ENCODE measurements at regions not wholly inside any gene's neighbourhood (a gene's known extent, or its start where the extent isn't known, plus 50 kb on each side); places are given as distances from the start of the nearest gene placed in this dataset.
A peak's percentile ranks its signal among the peaks of the same experiment; 100 is the strongest.

GRCh38 chr12:22974865-22975264 lies 349.9 kb downstream of the ETNK1 start:
- peak; percentile 89 for DNase-seq (ENCODE audit: low read depth)
- no peak overlapping the region for H3K4me3 ChIP-seq (ENCODE audit: low read depth, low read length)

GRCh38 chr12:22978962-22979361 lies 354.0 kb downstream of the ETNK1 start:
- peak; percentile 98 for DNase-seq (ENCODE audit: low read depth)
- H3K4me3 ChIP-seq (ENCODE audit: low read depth, low read length): no peak overlapping the region

GRCh38 chr12:22979854-22980469 lies 355.0 kb downstream of the ETNK1 start:
- H3K4me3 ChIP-seq (ENCODE audit: low read depth, low read length): no peak overlapping the region
- no peak for DNase-seq (ENCODE audit: low read depth)

- DNase-seq (ENCODE audit: low read depth): peak; percentile 22
- H3K4me3 ChIP-seq (ENCODE audit: low read depth, low read length): no peak overlapping the region
Measured at GRCh38 chr12:22981711-22982110, 356.7 kb downstream of the ETNK1 start.

GRCh38 chr12:22982635-22983034 lies 357.7 kb downstream of the ETNK1 start:
- H3K4me3 ChIP-seq (ENCODE audit: low read depth, low read length): no peak overlapping the region

GRCh38 chr12:22986997-22987396 lies 362.0 kb downstream of the ETNK1 start:
- DNase-seq (ENCODE audit: low read depth): no peak
- no peak overlapping the region for H3K4me3 ChIP-seq (ENCODE audit: low read depth, low read length)

More at GRCh38 chr12:22982635-22983034, 357.7 kb downstream of the ETNK1 start:
- no peak for DNase-seq (ENCODE audit: low read depth)

GRCh38 chr12:22990501-22990900 lies 365.5 kb downstream of the ETNK1 start:
- no peak overlapping the region for H3K4me3 ChIP-seq (ENCODE audit: low read depth, low read length)
- no peak for DNase-seq (ENCODE audit: low read depth)

- H3K4me3 ChIP-seq (ENCODE audit: low read depth, low read length): no peak overlapping the region
- DNase-seq (ENCODE audit: low read depth): no peak
Measured at GRCh38 chr12:22991250-22991844, 366.4 kb downstream of the ETNK1 start.

GRCh38 chr12:22993609-22994315 lies 368.8 kb downstream of the ETNK1 start:
- no peak for DNase-seq (ENCODE audit: low read depth)
- no peak overlapping the region for H3K4me3 ChIP-seq (ENCODE audit: low read depth, low read length)

GRCh38 chr12:22994316-22994675 lies 369.3 kb downstream of the ETNK1 start:
- no peak for DNase-seq (ENCODE audit: low read depth)

GRCh38 chr12:23001487-23001886 lies 376.5 kb downstream of the ETNK1 start:
- no peak overlapping the region for H3K4me3 ChIP-seq (ENCODE audit: low read depth, low read length)
- DNase-seq (ENCODE audit: low read depth): no peak

More at GRCh38 chr12:22994316-22994675, 369.3 kb downstream of the ETNK1 start:
- no peak overlapping the region for H3K4me3 ChIP-seq (ENCODE audit: low read depth, low read length)

- no peak for DNase-seq (ENCODE audit: low read depth)
- no peak overlapping the region for H3K4me3 ChIP-seq (ENCODE audit: low read depth, low read length)
Measured at GRCh38 chr12:23002381-23002780, 377.4 kb downstream of the ETNK1 start.

- no peak for DNase-seq (ENCODE audit: low read depth)
- H3K4me3 ChIP-seq (ENCODE audit: low read depth, low read length): no peak overlapping the region
Measured at GRCh38 chr12:23004473-23005020, 379.6 kb downstream of the ETNK1 start.

- no peak overlapping the region for H3K4me3 ChIP-seq (ENCODE audit: low read depth, low read length)
- no peak for DNase-seq (ENCODE audit: low read depth)
Measured at GRCh38 chr12:23005387-23005786, 380.4 kb downstream of the ETNK1 start.

- H3K4me3 ChIP-seq (ENCODE audit: low read depth, low read length): no peak overlapping the region
- DNase-seq (ENCODE audit: low read depth): no peak
Measured at GRCh38 chr12:23006413-23006812, 381.4 kb downstream of the ETNK1 start.

- no peak for DNase-seq (ENCODE audit: low read depth)
Measured at GRCh38 chr12:23008623-23009022, 383.7 kb downstream of the ETNK1 start.

GRCh38 chr12:23014749-23015148 lies 389.8 kb downstream of the ETNK1 start:
- H3K4me3 ChIP-seq (ENCODE audit: low read depth, low read length): no peak overlapping the region
- DNase-seq (ENCODE audit: low read depth): no peak

More at GRCh38 chr12:23008623-23009022, 383.7 kb downstream of the ETNK1 start:
- no peak overlapping the region for H3K4me3 ChIP-seq (ENCODE audit: low read depth, low read length)

- no peak for DNase-seq (ENCODE audit: low read depth)
Measured at GRCh38 chr12:23025372-23026016, 400.5 kb downstream of the ETNK1 start.

GRCh38 chr12:23028158-23028802 lies 403.3 kb downstream of the ETNK1 start:
- DNase-seq (ENCODE audit: low read depth): no peak
- no peak overlapping the region for H3K4me3 ChIP-seq (ENCODE audit: low read depth, low read length)

More at GRCh38 chr12:23025372-23026016, 400.5 kb downstream of the ETNK1 start:
- H3K4me3 ChIP-seq (ENCODE audit: low read depth, low read length): no peak overlapping the region
